COLO668 (cell line): ENCODE measurements at regions not wholly inside any gene's neighbourhood (a gene's known extent, or its start where the extent isn't known, plus 50 kb on each side); places are given as distances from the start of the nearest gene placed in this dataset.
"Not testable (repeated sequence)": the region's sequence is repeated elsewhere in the genome, so short reads cannot be mapped to it uniquely, and the experiment has no call there.

Experiments
- DNase-seq: peaks from one replicate; lab custom pipeline; 2025; ENCODE audit not compliant: unreplicated experiment; lab: John Stamatoyannopoulos, UW

GRCh38 chr1:10910681-10911489 is 101.6 kb upstream of the TARDBP start:
- no peak for DNase-seq

GRCh38 chr1:10911490-10912166 is 100.8 kb upstream of the TARDBP start:
- no peak for DNase-seq

- DNase-seq, result no peak
Observed at GRCh38 chr1:10912441-10912840, 100.0 kb upstream of the TARDBP start.

- DNase-seq, result no peak
Observed at GRCh38 chr1:10914056-10914455, 98.4 kb upstream of the TARDBP start.

GRCh38 chr1:10915594-10915993 is 96.9 kb upstream of the TARDBP start:
- DNase-seq, result peak; percentile 59

GRCh38 chr1:10916311-10916710 is 96.1 kb upstream of the TARDBP start:
- DNase-seq, result no peak

GRCh38 chr1:10916991-10917390 is 95.5 kb upstream of the TARDBP start:
- no peak for DNase-seq

GRCh38 chr1:10917513-10918454 is 94.7 kb upstream of the TARDBP start:
- no peak for DNase-seq

- no peak for DNase-seq
Observed at GRCh38 chr1:10918531-10918930, 93.9 kb upstream of the TARDBP start.

GRCh38 chr1:10920063-10920626 is 92.3 kb upstream of the TARDBP start:
- DNase-seq, result no peak

GRCh38 chr1:10922315-10923060 is 90.0 kb upstream of the TARDBP start:
- not testable (repeated sequence) for DNase-seq

GRCh38 chr1:10924030-10924429 is 88.4 kb upstream of the TARDBP start:
- DNase-seq, result no peak

- no peak for DNase-seq
Observed at GRCh38 chr1:10928654-10929053, 83.8 kb upstream of the TARDBP start.

GRCh38 chr1:10932088-10932487 is 80.4 kb upstream of the TARDBP start:
- DNase-seq, result no peak

- DNase-seq, result peak; percentile 60
Observed at GRCh38 chr1:10934150-10934818, 78.2 kb upstream of the TARDBP start.

- DNase-seq, result peak; percentile 68
Observed at GRCh38 chr1:10935246-10935645, 77.2 kb upstream of the TARDBP start.

- no peak for DNase-seq
Observed at GRCh38 chr1:10935724-10936123, 76.7 kb upstream of the TARDBP start.

- DNase-seq, result peak; percentile 60
Observed at GRCh38 chr1:10936998-10937901, 75.2 kb upstream of the TARDBP start.
